RWPE2 (cell line): ENCODE measurements at regions not wholly inside any gene's neighbourhood (a gene's known extent, or its start where the extent isn't known, plus 50 kb on each side); places are given as distances from the start of the nearest gene placed in this dataset.

Experiments
- ATAC-seq: fragments of 200-7000 bp; cut with Tn5 transposase; 3 replicates; pipeline ENCODE4 v1.9.1; 2021; ENCODE audit warnings: low read depth
- DNase-seq: peaks from one replicate; pipeline ENCODE4 v3.0.0-alpha.2; 2020; ENCODE audit warnings: low spot score
- H3K27ac ChIP-seq: fragments of 450-650 bp; 2 replicates; pipeline ENCODE4 v1.5.1; 2017; ENCODE audit warnings: mild to moderate bottlenecking; ENCODE audit not compliant: poor library complexity, severe bottlenecking
- H3K27me3 ChIP-seq: fragments of 250-450 bp; sonication (Bioruptor Pico); 2 replicates; pipeline ENCODE4 v1.5.1; 2021; ENCODE audit warnings: mild to moderate bottlenecking, moderate library complexity; ENCODE audit not compliant: insufficient read depth, poor library complexity, severe bottlenecking
- H3K36me3 ChIP-seq: fragments of 250-450 bp; sonication (Bioruptor Pico); 2 replicates; pipeline ENCODE4 v1.5.1; 2020; ENCODE audit warnings: low read depth, mild to moderate bottlenecking, moderate library complexity
- H3K4me1 ChIP-seq: fragments of 250-450 bp; sonication (Bioruptor Pico); 2 replicates; pipeline ENCODE4 v1.5.1; 2021; ENCODE audit warnings: mild to moderate bottlenecking, moderate library complexity; ENCODE audit not compliant: insufficient read depth, poor library complexity, severe bottlenecking
- H3K4me3 ChIP-seq: fragments of 250-450 bp; sonication (Bioruptor Pico); 2 replicates; pipeline ENCODE4 v1.5.1; 2021; ENCODE audit warnings: mild to moderate bottlenecking, moderate library complexity; ENCODE audit not compliant: severe bottlenecking
- H3K9me3 ChIP-seq: fragments of 250-450 bp; sonication (Bioruptor Pico); 2 replicates; pipeline ENCODE4 v1.5.1; 2021; ENCODE audit warnings: mild to moderate bottlenecking, moderate library complexity; ENCODE audit not compliant: severe bottlenecking
- TF ChIP-seq, protein P1 (sequence below): fragments of 450-650 bp; IDR thresholded peaks from one replicate; pipeline ENCODE4 v1.5.1; 2017; ENCODE audit warnings: mild to moderate bottlenecking, moderate library complexity; ENCODE audit not compliant: poor library complexity, severe bottlenecking

DNA sequence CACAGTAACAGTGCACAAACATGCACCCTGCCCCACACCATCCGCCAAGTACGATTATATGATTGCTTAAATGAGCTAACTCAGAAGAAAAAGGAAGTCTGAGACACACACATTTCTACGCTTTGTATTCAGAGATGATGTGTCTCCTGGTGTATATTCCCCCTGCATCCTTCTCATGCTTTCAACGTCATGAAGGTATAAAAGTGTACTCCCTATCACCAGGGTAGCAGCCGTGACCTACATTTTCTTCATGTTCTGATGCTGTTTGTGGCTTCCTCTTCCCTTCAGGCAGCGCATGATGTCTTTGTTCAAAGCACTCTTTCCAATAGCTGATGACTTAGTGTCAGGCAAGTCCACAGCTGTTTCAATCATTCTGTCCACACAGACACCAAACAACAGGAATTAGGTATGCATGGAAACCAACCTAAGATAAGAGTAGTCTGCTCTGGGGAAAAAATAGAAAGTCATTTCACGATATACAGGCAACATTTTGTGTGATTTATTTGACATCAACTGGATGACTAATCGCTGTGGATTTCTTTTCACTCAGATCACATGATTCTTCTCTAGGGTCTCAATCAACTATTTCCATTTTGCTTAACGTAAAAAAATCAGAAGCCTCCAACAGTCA lies 269.4 kb upstream of the PTGER4 start:
- Histone ChIP-seq H3K27me3 (no peaks in the 10 kb centered on the region), H3K9me3 (no peaks in the 10 kb centered on the region), H3K4me1 (peaks cover 51% of the 10 kb centered on the region), H3K36me3 (no peaks in the 10 kb centered on the region), H3K27ac (peak overlapping the region; percentile 98), H3K4me3 (no peak overlapping the region)
- DNase-seq: no peak
- peak; percentile 54 for ATAC-seq
- TF ChIP-seq, protein P1, sequence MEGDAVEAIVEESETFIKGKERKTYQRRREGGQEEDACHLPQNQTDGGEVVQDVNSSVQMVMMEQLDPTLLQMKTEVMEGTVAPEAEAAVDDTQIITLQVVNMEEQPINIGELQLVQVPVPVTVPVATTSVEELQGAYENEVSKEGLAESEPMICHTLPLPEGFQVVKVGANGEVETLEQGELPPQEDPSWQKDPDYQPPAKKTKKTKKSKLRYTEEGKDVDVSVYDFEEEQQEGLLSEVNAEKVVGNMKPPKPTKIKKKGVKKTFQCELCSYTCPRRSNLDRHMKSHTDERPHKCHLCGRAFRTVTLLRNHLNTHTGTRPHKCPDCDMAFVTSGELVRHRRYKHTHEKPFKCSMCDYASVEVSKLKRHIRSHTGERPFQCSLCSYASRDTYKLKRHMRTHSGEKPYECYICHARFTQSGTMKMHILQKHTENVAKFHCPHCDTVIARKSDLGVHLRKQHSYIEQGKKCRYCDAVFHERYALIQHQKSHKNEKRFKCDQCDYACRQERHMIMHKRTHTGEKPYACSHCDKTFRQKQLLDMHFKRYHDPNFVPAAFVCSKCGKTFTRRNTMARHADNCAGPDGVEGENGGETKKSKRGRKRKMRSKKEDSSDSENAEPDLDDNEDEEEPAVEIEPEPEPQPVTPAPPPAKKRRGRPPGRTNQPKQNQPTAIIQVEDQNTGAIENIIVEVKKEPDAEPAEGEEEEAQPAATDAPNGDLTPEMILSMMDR: no peak

DNA sequence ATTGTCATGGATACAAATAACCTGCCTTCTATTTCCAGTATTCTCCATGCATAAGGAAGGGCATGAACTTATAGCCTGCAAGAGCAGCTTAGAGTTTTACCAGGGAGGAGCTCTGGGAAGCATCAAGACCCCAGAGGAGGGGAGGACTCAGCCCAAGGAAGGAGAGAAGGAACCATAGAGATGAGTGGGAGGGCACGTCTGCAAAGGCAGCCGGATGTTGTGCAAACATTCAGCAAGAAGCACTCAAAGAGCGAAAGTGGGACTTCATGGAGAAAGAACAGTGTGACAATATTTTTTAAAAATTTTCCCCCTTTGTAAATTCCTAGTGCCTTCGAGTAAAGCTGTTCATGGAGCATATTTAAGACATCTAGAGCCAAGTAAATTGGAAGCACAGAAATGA lies 270.1 kb upstream of the PTGER4 start:
- DNase-seq: no peak
- H3K27ac ChIP-seq: peak overlapping the region; percentile 98
- H3K4me1 ChIP-seq: peaks cover 58% of the 10 kb centered on the region

DNA sequence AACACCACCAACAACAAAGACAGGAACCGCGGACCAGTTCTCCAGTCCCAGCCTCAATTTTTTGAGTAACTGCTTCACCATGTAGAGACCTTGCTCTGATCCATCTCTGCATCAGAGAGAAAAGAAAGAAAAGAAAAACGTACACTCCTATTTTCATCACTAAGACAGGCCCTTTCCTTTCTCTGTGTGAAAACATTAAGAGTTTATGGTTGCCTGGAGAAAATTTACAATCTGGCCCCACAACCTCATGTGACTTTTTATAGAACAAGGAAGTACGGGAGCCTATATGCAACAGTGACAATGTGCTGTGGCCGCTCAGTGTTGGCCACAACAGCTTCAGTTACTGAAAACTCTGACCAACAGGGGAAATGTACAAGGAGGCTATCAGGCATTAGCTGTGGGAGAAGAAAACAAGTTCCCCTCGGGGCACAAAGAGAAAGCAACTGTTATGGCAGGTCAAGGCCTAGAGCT lies 272.9 kb upstream of the PTGER4 start:
- Histone ChIP-seq H3K27ac (no peak overlapping the region), H3K9me3 (no peaks in the 10 kb centered on the region), H3K4me1 (peaks cover 49% of the 10 kb centered on the region), H3K36me3 (no peaks in the 10 kb centered on the region), H3K27me3 (no peaks in the 10 kb centered on the region), H3K4me3 (no peak overlapping the region)
- ATAC-seq (no peak), DNase-seq (no peak)
- TF ChIP-seq, protein P1: no peak

More for the DNA sequence above, 270.1 kb upstream of the PTGER4 start:
- Histone ChIP-seq H3K4me3 (no peak overlapping the region), H3K9me3 (no peaks in the 10 kb centered on the region), H3K36me3 (no peaks in the 10 kb centered on the region), H3K27me3 (no peaks in the 10 kb centered on the region)
- ATAC-seq: no peak
- TF ChIP-seq, protein P1: no peak

DNA sequence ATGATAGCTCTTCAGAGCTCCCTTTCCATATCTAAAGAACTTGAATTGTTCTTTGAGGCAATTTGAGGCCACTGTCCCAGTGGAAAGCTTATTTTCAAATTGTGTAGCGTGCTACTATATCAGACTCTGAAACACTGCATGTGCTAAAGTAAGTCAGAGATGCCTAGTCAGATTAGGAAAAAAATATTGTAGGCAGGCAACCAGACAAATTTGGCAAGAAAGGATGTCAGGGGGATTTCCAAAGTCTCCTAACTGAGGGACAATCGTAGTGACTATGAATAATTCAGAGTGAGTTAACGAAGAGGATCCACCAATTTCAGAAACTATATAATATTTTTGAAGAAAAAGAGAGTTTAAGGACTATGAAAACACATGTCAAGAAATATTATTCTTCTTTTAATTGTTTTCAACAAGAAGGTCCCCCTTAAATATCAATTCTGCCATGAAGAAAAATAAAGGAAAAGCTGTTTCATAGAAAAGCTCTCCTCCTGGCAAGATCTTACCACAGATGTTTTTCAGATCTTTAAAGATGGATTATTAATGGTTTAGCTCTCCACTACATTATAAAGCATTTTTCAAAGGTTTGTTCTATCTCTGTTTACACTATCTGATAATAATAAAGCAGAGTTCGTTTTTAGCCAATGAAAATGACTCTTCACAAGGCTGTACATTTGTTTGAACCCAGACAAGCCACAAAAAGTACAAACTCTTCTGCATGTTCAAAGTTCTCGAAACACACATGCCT lies 273.5 kb upstream of the PTGER4 start:
- Histone ChIP-seq H3K4me1 (peaks cover 49% of the 10 kb centered on the region), H3K27me3 (no peaks in the 10 kb centered on the region), H3K27ac (peak overlapping the region; percentile 27), H3K36me3 (no peaks in the 10 kb centered on the region), H3K4me3 (no peak overlapping the region), H3K9me3 (no peaks in the 10 kb centered on the region)
- no peak for DNase-seq
- ATAC-seq: no peak
- TF ChIP-seq, protein P1: no peak

DNA sequence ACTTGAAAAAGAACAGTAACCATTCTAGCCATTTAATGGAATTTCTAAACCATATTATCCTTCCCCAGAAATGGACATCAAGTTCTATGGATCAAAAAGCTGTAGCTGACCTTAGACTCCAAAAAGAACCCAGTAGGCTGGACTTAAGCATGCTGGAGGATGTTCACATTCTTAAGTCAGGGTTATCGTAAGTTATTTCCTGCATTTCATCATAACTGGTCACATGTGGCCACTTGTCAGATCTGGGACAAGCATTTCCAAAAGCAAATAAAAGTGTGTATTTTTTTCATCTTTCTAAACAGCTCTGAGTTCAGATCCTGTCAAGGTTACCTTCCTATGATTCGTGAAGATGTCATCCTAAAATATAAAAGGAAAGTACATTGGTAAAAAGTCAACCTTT lies 274.5 kb upstream of the PTGER4 start:
- DNase-seq (no peak), ATAC-seq (peak; percentile 44; the same call in 1 of the 3 replicates)
- TF ChIP-seq, protein P1: no peak
- Histone ChIP-seq H3K27ac (peak overlapping the region; percentile 27), H3K4me1 (peaks cover 42% of the 10 kb centered on the region), H3K9me3 (no peaks in the 10 kb centered on the region), H3K27me3 (no peaks in the 10 kb centered on the region), H3K4me3 (no peak overlapping the region), H3K36me3 (no peaks in the 10 kb centered on the region)
